Astrocyte of the cerebellum (primary cell): ENCODE measurements at regions not wholly inside any gene's neighbourhood (a gene's known extent, or its start where the extent isn't known, plus 50 kb on each side); places are given as distances from the start of the nearest gene placed in this dataset.
A peak's percentile ranks its signal among the peaks of the same experiment; 100 is the strongest.

ENCODE experiments used
- DNase-seq: peaks from one replicate; pipeline ENCODE4 v3.0.0-alpha.2; 2011; ENCODE audit warnings: low read depth
- H3K4me3 ChIP-seq: 2 replicates; pipeline ENCODE4 v1.5.1; 2011; ENCODE audit warnings: mild to moderate bottlenecking, low read depth, low read length, moderate library complexity
- in situ Hi-C: cut with HindIII; loops from 2 replicates; pipeline ENCODE4 v1.10.0; 2017; ENCODE audit warnings: low sequenced_read_pairs
- TF ChIP-seq, protein P1 (sequence below): IDR thresholded peaks from 2 replicates; pipeline ENCODE4 v1.5.1; 2012; ENCODE audit warnings: low read length, low read depth, moderate library complexity, mild to moderate bottlenecking; ENCODE audit errors: missing control alignments

DNA sequence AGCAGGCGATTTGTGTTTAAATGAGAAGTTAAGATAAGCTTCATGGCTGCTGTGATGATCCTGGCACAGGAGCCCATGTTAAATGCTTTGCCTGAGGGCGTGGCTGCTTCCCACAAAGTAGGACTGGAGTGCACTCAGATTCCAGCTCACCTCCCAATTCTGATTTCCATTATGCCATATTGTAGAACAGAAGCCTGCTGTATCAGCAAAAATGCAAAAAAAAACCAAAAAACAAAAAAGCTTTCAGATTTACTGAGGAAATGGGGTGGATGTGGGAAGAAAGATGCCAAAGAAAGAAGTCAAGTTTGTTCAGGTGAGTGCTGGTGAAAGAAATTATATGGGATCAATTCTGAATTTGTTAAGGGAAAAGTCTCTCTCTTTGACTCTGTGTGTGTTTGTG, 610.4 kb upstream of the NETO1 start:
- TF ChIP-seq, protein P1, sequence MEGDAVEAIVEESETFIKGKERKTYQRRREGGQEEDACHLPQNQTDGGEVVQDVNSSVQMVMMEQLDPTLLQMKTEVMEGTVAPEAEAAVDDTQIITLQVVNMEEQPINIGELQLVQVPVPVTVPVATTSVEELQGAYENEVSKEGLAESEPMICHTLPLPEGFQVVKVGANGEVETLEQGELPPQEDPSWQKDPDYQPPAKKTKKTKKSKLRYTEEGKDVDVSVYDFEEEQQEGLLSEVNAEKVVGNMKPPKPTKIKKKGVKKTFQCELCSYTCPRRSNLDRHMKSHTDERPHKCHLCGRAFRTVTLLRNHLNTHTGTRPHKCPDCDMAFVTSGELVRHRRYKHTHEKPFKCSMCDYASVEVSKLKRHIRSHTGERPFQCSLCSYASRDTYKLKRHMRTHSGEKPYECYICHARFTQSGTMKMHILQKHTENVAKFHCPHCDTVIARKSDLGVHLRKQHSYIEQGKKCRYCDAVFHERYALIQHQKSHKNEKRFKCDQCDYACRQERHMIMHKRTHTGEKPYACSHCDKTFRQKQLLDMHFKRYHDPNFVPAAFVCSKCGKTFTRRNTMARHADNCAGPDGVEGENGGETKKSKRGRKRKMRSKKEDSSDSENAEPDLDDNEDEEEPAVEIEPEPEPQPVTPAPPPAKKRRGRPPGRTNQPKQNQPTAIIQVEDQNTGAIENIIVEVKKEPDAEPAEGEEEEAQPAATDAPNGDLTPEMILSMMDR, result no peak
- in situ Hi-C loops, result no loop called here
- H3K4me3 ChIP-seq, result no peak overlapping the region
- DNase-seq, result no peak

DNA sequence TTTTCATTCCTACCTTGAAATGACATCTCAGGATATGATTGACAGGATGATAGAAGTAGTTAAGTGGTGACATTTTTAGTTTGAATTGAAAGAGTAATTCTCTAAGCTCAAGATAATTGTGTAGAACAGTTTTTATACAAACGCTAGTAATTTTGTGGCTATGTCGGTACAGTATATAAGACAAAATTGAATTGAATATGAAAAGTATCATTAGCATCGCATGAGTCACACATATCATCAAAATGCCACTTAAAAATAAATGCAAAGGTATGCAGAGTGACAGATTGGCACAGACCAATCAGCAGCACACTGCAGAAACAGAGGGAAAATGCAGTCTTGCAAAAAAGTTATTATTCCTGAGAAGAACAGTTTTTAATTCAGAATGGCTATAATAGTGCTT, 608.2 kb upstream of the NETO1 start:
- TF ChIP-seq, protein P1, result no peak
- DNase-seq, result no peak
- H3K4me3 ChIP-seq, result no peak overlapping the region
- in situ Hi-C loops, result no loop called here

DNA sequence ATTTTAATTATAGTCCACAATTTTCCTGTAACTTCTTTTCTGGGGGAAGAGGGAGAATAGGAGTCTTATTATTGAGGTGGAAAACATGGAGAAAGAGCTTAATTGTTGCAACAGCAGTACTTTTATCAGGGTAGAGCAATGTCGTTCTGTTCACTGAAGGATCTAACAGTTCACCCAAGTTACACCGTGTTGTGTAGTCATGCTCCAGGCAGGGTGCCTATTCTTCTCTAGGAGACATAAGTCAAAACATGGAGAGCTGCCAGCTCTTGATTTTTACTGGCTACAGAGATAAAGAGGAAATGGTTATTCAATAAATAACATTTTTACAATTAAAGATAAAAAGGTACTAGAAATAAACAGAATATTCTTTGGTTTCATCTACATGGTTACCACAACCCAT, 594.3 kb upstream of the NETO1 start:
- in situ Hi-C loops, result no loop called here

DNA sequence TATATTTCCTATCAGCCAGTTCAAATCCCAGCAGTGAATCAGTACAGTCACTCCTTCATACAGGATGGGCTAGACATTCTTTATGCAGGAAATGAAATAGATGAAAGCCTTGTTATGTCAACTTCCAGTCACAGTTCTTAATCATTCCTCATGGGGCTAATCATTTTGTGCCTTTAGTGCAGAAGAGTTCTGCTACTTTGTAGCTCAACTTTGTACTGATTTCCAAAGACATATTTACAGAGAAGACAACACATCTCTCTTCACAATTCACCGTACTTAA, 593.9 kb upstream of the NETO1 start:
- in situ Hi-C loops, result no loop called here
- no peak overlapping the region for H3K4me3 ChIP-seq
- TF ChIP-seq, protein P1, result no peak
- DNase-seq, result no peak

More for the DNA sequence above, 594.3 kb upstream of the NETO1 start:
- TF ChIP-seq, protein P1, result no peak
- DNase-seq, result peak; percentile 81
- H3K4me3 ChIP-seq, result no peak overlapping the region

DNA sequence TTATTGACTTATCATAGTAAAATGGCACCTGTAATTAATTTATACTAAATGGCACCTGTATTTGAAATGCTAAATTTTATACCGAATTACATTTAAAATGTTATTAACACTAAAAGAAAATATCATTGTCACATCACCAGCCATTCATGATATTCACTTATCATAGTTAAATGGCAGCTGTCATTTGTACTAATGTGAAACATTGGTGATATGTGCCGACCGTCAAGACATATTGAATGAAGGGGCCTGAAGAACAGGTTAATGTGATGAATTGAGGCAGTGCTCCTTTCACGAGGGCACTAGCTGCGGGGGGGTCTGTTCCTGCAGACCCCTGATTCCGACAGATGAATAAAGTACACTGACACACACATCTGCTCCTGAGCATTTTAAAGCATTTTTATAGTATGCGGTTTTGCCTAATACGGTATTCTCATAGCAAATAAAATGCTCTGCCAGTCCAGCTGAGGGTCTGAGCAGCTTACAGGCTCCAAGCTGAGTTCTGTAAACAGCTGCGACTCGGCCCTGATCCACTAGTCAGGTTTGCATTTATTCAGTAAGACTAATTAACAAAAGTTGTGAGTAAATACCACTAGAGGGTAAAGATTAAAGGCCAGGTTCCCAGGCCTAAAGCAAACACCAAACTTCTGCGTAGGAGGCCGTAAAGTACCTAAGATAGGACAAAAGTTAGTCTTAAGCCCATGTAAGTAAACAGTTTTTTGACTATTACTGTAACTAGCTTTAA, 593.4 kb upstream of the NETO1 start:
- TF ChIP-seq, protein P1, result no peak
- DNase-seq, result no peak
- in situ Hi-C loops, result no loop called here
- no peak overlapping the region for H3K4me3 ChIP-seq

DNA sequence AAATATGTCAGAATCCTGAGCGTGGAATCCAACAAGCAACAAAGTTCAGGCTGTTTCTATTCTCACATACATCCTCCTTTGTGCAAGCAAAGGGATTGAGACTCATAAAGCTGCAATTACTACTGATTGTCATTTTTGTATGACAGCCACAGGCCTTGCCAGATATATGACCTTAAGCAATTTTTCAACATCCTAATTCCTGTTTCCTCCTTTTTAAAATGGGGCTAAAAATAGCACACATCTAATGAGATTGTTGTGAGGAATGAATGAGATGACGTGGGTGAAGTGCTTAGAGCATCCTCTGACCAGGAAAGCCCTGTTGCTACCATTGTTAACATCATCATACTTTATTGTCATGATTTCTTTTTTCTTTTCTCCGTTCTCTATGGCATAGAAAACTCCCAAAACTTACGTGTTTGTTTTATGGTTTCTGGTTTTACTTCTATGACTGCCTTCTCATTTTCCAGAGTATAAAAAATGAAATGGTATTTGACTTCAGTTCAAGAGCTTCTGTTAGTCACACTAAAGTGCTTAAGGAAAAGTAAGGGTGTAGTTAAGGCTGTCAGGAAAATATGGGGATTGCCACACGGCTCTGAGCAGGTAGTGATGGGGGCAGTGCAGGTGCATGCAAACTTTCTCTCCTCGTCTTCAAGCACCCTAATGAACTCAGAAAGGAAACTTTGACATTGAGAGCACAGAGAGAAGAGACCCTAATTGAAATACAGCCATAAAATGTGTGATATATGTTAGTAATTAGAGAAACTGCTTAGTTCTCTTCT, 590.6 kb upstream of the NETO1 start:
- H3K4me3 ChIP-seq, result no peak overlapping the region
- TF ChIP-seq, protein P1, result no peak
- in situ Hi-C loops, result no loop called here
- DNase-seq, result no peak
